Muscle of arm (tissue), 1 donor: ENCODE measurements at regions not wholly inside any gene's neighbourhood (a gene's known extent, or its start where the extent isn't known, plus 50 kb on each side); places are given as distances from the start of the nearest gene placed in this dataset.

ENCODE experiments used
- DNase-seq: peaks from one replicate; pipeline ENCODE4 v3.0.0-alpha.2; 2013

DNA sequence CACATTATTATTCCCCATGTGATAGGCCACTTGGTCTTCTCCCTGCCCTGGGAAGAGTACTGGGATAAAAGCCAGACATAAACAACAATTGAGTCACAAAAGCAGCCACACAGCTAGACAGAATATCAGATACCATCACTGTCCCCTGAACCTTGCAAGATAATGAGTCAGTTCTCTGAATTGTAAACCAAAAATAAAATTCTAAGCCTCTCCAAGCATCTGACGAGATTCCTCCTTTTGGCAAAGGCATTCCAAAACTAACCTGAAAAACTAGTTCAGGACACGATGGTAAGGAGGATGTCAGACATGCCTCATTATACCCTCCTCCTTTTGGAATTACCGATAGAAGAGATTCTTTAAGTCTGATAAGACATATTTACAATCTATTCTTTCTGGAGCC, 450.7 kb downstream of the HTR7 start:
- DNase-seq, result no peak

- DNase-seq, result no peak
These were observed 450.0 kb downstream of the HTR7 start for GRCh38 chr10:90407851-90408250.

DNA sequence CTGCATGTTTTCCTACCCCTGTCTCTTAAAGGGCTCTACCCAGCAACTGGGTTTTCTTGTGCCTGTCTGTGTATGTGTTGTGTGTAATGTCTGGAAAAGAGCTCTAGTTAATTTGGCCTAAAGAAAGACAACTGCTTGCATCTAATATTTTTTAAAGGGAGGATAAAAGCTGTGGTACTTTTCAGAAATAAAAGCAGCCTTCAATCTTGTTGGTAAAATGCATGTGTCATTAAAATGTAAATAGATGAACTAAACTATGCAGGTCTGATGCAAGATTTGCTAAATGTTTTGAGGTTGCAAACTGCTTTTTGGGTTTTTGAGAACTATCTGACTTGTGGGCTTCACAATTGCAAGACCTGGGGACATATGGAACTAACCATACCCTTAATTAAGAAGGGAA, 445.3 kb downstream of the HTR7 start:
- DNase-seq, result no peak

- no peak for DNase-seq
These were observed 444.6 kb downstream of the HTR7 start for GRCh38 chr10:90413196-90413595.

- DNase-seq, result no peak
These were observed 442.9 kb downstream of the HTR7 start for GRCh38 chr10:90414926-90415325.

DNA sequence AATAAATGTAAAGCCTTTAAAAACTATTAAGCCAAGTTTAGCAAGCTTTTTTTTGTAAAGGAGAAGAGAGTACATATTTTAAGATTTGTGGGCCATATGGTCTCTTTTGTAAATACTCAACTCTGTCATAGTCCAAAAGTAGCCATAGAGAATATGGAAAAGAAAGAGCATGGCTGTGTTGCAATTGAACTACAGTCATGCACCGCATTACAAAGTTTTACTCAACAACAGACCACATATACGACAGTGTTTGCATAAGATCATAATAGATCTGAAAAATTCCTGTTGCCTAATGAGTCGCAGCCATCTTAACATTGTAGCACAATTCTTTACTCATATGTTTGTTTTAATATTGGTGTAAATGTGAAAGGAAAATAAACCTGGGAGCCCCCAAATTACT, 440.8 kb downstream of the HTR7 start:
- DNase-seq, result no peak

- DNase-seq, result no peak
These were observed 440.2 kb downstream of the HTR7 start for GRCh38 chr10:90417476-90418210.

GRCh38 chr10:90418869-90419652, 438.8 kb downstream of the HTR7 start:
- DNase-seq, result no peak

GRCh38 chr10:90420637-90421318, 437.1 kb downstream of the HTR7 start:
- no peak for DNase-seq

DNA sequence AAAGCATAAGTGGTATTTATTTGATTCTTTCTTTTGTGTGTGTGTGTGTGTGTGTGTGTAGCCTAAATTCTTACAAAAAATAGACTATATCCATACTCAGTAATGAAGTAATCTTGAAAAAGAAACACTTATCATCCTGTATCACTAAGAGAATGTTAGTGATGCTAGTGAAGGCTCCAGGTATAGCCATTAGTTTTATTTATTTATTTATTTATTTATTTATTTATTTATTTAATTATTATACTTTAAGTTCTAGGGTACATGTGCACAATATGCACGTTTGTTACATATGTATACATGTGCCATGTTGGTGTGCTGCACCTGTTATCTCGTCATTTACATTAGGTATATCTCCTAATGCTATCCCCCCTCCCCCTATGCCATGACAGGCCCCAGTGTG, 436.0 kb downstream of the HTR7 start:
- no peak for DNase-seq

GRCh38 chr10:90424730-90425129, 433.1 kb downstream of the HTR7 start:
- DNase-seq, result no peak

DNA sequence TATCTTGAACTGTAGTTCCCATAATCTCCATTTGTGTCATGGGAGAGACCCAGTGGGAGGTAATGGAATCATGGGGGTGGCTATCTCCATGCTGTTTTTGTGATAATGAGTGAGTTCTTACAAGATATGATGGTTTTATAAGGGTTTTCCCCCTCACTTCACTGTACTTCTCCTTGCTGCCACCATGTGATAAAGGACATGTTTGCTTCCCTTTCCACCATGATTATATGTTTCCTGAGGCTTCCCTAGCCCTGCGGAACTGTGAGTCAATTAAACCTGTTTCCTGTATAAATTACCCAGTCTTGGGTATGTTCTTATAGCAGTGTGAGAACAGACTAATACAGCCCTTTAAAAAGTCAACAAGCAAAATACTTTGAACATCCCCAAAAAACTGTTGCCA, 427.7 kb downstream of the HTR7 start:
- no peak for DNase-seq

DNA sequence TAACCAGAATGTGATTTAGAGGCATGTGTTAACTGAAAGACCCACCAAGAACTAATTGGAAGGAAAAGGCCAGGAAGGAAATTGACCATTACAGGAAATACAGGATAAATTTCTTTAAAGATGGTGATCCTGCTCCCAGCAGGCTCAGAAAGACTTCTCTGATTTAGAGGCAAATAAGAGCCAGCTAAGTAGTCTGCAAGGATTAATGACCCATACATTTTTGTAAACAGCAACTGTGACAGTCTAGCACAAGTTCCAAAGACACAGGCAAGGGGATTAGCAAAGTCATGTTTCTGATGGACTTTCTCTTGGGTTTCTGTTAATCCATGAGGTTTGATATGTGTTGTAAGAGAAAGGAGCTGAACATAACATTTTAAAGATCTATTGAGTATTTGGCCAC, 425.0 kb downstream of the HTR7 start:
- DNase-seq, result no peak

DNA sequence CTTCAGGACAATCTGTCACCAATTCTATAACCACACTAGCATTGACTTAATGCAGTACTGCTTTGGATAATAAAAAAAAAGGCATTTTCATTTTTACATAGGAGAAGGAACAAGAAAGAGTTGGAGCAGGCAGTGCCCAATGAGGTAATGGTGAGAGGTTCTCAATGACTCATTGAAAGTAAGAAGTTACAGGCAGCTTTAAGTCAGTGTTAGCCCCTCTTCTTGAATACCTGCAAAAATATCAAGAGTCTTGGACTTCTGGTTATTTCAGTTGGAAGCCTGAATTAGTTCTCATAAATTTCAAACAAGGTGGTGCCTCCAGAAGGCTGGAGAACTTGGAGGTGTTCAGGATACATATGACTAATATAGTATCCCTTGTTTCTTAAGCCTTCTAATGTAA, 422.5 kb downstream of the HTR7 start:
- no peak for DNase-seq

DNA sequence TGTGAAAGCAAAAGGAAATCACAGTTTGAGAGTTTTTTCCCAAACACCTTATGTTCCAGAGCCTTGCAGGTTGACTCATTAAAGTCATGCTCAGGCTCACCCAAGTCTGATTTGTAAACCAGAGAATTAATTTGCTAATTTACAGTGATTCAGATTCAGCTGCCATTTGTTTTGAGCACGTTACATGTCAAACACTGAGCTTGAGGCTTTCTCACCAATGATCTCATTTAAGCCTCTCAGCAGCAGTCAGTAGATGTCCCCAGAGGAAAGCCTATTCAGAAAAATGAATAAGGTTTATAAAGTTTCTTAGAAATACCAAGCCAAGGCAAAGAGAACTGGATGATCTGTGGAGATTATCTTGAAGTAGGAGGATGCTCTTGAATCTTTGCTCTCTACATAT, 420.4 kb downstream of the HTR7 start:
- DNase-seq, result no peak

DNA sequence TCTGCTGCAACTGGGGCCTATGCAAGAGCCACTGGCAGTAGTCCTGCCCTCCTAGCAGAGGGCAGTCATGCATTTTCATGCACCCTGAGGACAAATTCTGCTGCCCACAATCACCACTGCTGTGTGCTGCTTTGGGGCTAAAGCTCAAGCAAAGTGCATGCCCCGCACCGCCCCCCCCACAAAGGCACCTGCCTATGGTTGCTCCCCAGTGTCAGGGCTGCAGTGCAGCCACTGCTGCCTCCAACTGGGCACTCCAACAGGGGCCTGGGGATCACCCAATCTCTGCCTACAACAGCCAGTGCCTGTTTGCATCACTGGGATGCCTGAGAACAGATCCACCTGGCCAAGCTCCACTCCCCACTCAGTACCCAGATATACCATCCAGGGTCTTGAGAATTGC, 417.0 kb downstream of the HTR7 start:
- no peak for DNase-seq

DNA sequence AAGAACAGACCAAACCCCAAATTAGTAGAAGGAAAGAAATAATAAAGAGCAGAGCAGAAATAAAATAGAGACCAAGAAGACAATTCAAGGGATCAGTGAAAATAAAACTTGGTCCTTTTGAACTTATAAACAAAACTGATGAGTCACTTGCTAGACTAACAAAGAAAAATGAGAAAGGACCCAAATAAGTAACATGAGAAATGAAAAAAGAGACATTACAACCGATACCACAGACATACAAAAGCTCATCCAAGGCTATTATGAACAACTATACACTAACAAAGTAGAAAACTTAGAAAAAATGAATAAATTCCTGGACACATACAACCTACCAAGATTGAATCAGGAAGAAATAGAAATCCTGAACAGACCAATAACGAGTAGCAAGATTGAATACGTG, 414.5 kb downstream of the HTR7 start:
- DNase-seq, result no peak

DNA sequence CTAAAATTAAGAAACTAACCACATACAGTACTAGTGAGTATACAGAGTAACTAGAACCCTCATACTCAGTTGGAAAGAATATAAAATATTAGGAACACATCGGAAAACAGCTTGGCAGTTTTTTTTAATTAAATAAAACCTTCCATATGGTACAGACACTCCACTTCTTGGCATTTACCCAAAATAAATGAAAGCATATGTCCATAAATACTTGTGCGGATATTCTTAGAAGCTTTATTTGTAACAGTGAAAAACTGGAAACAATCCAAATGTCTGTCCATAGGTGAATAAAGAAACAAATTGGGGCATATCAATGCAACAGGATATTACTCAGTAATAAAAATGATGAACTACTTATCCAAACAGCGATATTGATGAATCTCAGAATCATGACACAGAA, 410.0 kb downstream of the HTR7 start:
- DNase-seq, result no peak

DNA sequence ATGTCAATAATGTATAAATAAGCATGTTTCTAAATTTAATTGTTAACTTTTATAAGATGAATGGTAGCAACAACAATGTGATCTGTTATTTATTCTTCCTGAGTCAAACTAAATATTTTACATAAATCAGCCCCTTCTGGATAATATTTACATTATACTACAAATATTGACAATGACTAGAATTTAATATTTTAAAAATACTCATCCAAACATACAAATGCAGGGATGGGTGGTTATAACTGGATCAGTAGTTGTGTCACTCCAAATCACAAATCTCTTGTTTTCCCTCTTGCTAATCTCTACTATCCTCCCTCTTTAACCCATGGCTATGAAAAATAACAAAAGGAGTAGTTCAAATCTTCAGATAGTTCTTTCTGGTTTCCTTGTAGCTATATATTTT, 407.0 kb downstream of the HTR7 start:
- no peak for DNase-seq

DNA sequence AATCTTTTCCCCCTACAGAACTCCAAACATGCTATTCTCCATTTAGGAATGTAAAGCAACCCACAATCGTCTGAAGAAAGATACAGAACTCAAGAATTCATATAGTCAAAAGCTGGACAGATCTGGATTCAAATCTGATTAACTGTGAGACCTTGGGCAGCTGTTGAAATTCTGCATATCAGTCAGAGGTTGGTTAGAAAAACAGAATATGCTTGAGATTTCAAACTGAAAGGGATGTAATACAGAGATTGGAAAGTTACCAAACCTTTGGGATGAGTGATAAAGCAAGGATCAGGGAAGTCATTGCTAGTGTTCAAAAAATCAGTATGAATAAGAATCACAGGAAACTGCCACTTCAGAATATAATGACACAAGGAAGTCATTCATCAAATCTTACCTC, 406.6 kb downstream of the HTR7 start:
- DNase-seq, result no peak

- no peak for DNase-seq
These were observed 399.8 kb downstream of the HTR7 start for GRCh38 chr10:90458054-90458453.

DNA sequence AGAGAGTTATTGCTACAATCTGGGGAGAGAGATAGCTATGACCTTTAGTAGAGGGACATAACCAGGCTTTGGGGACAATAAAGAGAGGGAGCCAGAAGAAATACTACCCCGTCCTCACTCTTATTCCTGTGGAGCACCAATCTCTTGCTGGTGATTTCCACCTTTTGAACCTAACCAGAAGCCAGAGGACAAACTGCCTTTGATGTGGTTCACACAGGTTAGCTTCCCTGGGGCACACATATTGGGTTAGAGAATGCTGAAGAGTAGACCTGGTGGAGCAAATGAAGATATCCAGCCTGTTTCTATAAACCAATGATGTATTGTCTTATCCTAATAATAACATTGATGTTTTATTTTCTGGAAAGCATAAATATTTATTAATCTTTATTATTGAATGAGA, 399.3 kb downstream of the HTR7 start:
- DNase-seq, result no peak
